ENCODE measurements at regions not wholly inside any gene's neighbourhood (a gene's known extent, or its start where the extent isn't known, plus 50 kb on each side); places are given as distances from the start of the nearest gene placed in this dataset.
"Not testable (repeated sequence)": the region's sequence is repeated elsewhere in the genome, so short reads cannot be mapped to it uniquely, and the experiment has no call there.

DNA sequence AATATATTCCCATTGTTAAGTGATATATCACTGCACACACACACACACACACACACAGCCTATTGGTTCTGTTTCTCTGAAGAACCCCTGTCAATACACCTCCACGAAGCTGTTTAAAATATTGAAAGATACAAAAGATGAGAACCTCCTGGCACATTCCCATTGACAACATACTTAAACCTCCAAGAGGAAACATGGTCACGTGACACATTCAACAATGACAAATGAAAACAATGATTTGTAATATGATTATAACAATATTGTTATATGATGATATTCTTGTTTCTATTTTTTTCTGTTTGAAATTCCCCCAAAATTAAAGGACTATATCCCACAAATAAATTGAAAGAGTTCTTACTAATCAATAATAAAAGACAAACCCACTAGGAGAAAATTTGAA, 1344.9 kb downstream of the BRD1 start:
- 63 to 76% (median 71%) methylated on average over 2 of the region's 2 CpGs for WGBS, 4 donors
- ATAC-seq (no peak), DNase-seq (no peak)
- Histone ChIP-seq H3K4me1 (no peaks in the 10 kb centered on the region), H3K27me3 (peaks cover 0 to 37% (median 13%) of the 10 kb centered on the region in 9 donors), H3K36me3 (no peaks in the 10 kb centered on the region), H3K4me3 (no peak overlapping the region), H3K27ac (no peak overlapping the region), H3K9me3 (no peaks in the 10 kb centered on the region)
- no peak for TF ChIP-seq POLR2A (IDR thresholded peaks at IDR 0.05)
- TF ChIP-seq, protein P1, sequence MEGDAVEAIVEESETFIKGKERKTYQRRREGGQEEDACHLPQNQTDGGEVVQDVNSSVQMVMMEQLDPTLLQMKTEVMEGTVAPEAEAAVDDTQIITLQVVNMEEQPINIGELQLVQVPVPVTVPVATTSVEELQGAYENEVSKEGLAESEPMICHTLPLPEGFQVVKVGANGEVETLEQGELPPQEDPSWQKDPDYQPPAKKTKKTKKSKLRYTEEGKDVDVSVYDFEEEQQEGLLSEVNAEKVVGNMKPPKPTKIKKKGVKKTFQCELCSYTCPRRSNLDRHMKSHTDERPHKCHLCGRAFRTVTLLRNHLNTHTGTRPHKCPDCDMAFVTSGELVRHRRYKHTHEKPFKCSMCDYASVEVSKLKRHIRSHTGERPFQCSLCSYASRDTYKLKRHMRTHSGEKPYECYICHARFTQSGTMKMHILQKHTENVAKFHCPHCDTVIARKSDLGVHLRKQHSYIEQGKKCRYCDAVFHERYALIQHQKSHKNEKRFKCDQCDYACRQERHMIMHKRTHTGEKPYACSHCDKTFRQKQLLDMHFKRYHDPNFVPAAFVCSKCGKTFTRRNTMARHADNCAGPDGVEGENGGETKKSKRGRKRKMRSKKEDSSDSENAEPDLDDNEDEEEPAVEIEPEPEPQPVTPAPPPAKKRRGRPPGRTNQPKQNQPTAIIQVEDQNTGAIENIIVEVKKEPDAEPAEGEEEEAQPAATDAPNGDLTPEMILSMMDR (IDR thresholded peaks at IDR 0.05), result no peak
- intact Hi-C loops (cut with DNase I), result no loop called here

DNA sequence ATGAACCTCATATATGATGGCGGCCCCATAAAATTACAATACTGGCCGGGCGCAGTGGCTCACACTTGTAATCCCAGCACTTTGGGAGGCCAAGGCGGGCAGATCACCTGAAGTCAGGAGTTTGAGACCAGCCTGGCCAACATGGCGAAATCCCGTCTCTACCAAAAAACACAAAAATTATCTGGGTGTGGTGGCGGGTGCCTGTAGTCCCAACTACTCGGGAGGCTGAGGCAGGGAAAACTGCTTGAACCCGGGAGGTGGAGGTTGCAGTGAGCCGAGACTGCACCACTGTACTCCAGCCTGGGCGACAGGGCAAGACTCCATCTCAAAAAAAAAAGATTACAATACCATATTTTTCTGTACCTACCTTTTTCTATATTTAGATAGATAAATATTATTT, 1345.5 kb downstream of the BRD1 start:
- DNase-seq; H3K36me3 ChIP-seq; H3K4me3 ChIP-seq; ATAC-seq; H3K9me3 ChIP-seq; H3K27ac ChIP-seq; intact Hi-C loops (cut with DNase I); H3K4me1 ChIP-seq: not testable (repeated sequence)
- H3K27me3 ChIP-seq, result peaks cover 0 to 32% (median 8%) of the 10 kb centered on the region in 9 donors
- 95 to 97% (median 96%) methylated on average over 11 of the region's 11 CpGs for WGBS, 4 donors

DNA sequence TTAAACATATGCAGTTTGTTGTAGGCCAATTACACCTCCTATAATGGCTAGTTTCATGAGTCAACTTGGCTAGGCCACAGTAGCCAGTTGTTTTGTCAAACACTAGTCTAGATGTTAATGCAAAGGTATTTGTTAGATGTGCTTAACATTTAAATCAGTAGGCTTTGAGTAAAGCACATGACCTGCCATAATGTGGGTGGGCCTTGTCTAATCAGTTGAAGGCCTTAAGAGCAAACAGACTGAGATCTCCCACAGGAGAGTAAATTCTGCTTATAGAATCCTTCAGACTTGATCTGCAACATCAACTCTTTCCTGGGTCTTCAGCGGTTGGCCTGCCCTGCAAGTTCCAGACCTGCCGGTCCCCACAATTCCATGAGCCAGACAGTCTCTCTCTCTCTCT, 1345.9 kb downstream of the BRD1 start:
- Histone ChIP-seq H3K27me3 (peaks cover 0 to 27% (median 3%) of the 10 kb centered on the region in 9 donors), H3K36me3 (no peaks in the 10 kb centered on the region), H3K27ac (no peak overlapping the region), H3K4me3 (no peak overlapping the region), H3K9me3 (no peaks in the 10 kb centered on the region), H3K4me1 (peaks cover 0 to 6% (median 0%) of the 10 kb centered on the region in 12 donors)
- ATAC-seq (no peak), DNase-seq (no peak)
- TF ChIP-seq, protein P1 (IDR thresholded peaks at IDR 0.05), result no peak
- TF ChIP-seq POLR2A (IDR thresholded peaks at IDR 0.05), result no peak
- intact Hi-C loops (cut with DNase I), result no loop called here
- 93 to 98% (median 96%) methylated on average over 2 of the region's 2 CpGs for WGBS, 4 donors

DNA sequence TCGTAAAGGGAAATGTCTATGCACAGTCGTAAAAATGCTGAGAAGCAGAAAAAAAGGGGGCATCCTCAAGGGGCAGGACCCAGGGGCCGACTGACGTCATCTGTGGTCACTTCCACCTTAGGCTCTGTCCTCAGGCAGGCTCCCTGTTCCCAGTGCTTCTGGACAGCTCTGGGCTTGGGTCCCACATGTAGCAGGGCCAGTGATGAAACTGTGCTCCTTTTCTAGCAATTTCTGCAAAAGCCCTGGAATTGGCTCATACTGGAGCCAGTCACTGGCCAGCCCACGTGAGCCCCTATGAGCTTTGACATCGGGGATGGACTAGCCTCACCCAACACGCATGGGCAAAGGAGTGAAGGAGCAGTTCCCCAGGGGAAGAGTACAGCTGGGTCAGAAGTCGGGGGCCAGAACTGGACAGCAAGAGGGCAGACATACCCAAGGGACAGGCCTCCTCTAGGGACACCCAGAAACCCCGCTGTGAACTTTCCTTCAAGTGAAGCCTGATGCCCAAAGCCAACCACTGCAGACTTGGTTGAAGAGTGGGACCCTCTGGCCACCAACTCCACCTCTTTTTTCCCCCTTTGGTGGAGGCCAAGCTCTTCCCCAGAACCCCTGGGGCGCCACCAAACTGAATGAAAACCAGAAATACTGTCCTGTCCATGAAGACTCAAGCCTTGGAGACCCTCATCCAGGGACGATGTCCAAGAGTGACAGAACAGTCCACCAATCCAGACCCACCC, 1349.0 kb downstream of the BRD1 start:
- 84 to 89% (median 87%) methylated on average over 10 to 11 of the region's 11 CpGs for WGBS, 4 donors
- Histone ChIP-seq H3K4me3 (no peak overlapping the region), H3K36me3 (no peaks in the 10 kb centered on the region), H3K27ac (no peak overlapping the region), H3K27me3 (peaks cover 0 to 30% (median 5%) of the 10 kb centered on the region in 9 donors), H3K4me1 (peaks cover 0 to 6% (median 0%) of the 10 kb centered on the region in 12 donors), H3K9me3 (no peaks in the 10 kb centered on the region)
- no peak for ATAC-seq
- intact Hi-C loops (cut with DNase I), result no loop called here
- TF ChIP-seq, protein P1 (IDR thresholded peaks at IDR 0.05), result no peak
- DNase-seq, result no peak

DNA sequence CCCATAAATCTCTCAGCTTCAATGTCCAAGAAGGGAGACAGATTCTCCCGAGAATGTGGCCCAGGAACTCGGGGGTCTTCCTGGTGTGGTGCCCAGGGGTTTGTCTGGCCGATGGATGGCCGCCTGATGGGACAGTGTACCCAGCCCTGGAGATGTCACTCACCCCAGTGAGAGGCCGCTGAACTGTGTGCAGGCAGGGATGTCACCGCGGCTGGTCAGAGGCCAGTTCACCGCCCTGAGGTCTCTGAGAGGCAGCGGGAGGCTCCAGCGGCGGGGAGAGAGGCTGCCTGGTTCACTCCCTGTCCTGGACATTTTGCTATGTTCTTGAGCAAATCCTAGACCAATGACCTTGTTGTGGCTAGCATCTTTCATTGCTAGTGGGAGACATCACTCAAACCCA, 1349.5 kb downstream of the BRD1 start:
- H3K27me3 ChIP-seq, result peaks cover 0 to 32% (median 7%) of the 10 kb centered on the region in 9 donors

More for the DNA sequence above, 1349.5 kb downstream of the BRD1 start:
- Histone ChIP-seq H3K9me3 (no peaks in the 10 kb centered on the region), H3K4me1 (peaks cover 0 to 6% (median 0%) of the 10 kb centered on the region in 12 donors), H3K36me3 (no peaks in the 10 kb centered on the region), H3K27ac (no peak overlapping the region), H3K4me3 (no peak overlapping the region)
- 82 to 87% (median 86%) methylated on average over 11 of the region's 11 CpGs for WGBS, 4 donors
- no peak for DNase-seq
- intact Hi-C loops (cut with DNase I), result no loop called here
- TF ChIP-seq POLR2A (IDR thresholded peaks at IDR 0.05), result no peak
- TF ChIP-seq, protein P1 (IDR thresholded peaks at IDR 0.05), result no peak
- ATAC-seq, result no peak

Data from heart left ventricle (tissue), 16 donors.